Right cardiac atrium (tissue), 5 donors: ENCODE measurements at regions not wholly inside any gene's neighbourhood (a gene's known extent, or its start where the extent isn't known, plus 50 kb on each side); places are given as distances from the start of the nearest gene placed in this dataset.

Experiments
- ATAC-seq, 2 donors: fragments of 200-7000 bp; cut with Tn5 transposase; one replicate each; pipeline versions ENCODE4 v1.8.0 to v1.9.1; 2020; ENCODE audit warnings: moderate library complexity in 2 of 2, mild to moderate bottlenecking in 1 of 2
- DNase-seq, 3 donors: peaks; one replicate each; pipeline ENCODE4 v3.0.0-alpha.2; 2020
- H3K27ac ChIP-seq: one replicate; pipeline ENCODE4 v1.5.1; 2013; ENCODE audit warnings: mild to moderate bottlenecking, low read length, control low read depth, moderate library complexity
- H3K27me3 ChIP-seq: one replicate; pipeline ENCODE4 v1.6.1; 2013; ENCODE audit not compliant: control insufficient read depth, insufficient read depth
- H3K4me1 ChIP-seq: one replicate; pipeline ENCODE4 v1.6.1; 2013; ENCODE audit warnings: low read length; ENCODE audit not compliant: control insufficient read depth, insufficient read depth
- H3K4me3 ChIP-seq: one replicate; pipeline ENCODE4 v1.5.1; 2013; ENCODE audit warnings: low read length, control low read depth
- H3K9me3 ChIP-seq: one replicate; pipeline ENCODE4 v1.6.1; 2013; ENCODE audit warnings: low read length; ENCODE audit not compliant: control insufficient read depth
- WGBS: extraction: QIAGEN DNeasy Blood & Tissue Kit; methylation state at CpG from one replicate; pipeline ENCODE4 v1.1.7; 2013; 5-methylcytosine and 5-hydroxymethylcytosine counted together
- intact Hi-C, 4 donors: fragments of 100-400 bp; cut with DNase I; formaldehyde crosslinking; loops; one replicate each; pipeline versions ENCODE4 v1.11.0 to v1.14.0; 2022 to 2023
- donor health status: healthy with polysubstance abuse.
- donor health status: DM: no; HTN: yes; CAD: no.
- donor health status: DM: no; HTN: no; CAD: no.
- donor health status: DM: no; HTN: yes; CAD: no; lungs with severe emphysema.
- donor health status: DM: yes; HTN: yes; CAD: no.

DNA sequence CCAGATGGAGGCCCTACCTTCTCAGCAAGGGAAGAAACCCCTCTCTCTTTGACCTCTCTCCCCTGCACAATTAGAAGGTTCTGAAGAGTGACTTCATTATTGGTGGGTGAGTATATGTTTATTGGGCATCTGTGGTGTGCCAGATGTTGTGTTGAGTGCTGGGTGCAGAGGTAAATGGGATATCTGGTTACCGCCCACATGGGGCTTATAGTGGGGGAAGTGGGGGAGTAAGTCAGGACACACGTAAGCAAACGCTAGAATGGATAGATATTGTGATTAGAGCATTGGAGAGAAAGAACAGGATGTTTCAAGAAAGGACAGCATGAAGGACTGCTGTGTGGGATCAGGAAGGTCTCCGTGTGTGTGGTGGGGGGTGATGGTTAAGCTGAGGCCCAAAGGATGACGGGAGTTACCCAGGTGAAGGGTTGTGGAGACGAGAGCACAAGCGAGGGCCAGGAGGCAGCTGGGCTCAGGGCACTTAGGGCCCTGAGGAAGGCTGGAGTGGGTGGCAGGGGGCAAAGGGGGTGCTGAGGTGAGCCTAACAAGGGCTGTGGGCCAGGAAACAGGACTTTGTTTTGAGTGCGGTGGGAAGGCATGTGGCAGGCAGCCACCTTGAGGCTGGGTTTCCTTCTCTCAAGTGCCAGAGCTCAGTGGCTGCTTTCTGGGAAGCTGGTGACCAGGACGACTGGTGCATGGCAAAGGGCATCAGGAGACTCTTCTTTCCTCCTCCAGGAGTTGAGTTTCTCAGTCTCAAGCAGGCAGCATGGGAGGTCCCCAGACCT lies 299.9 kb downstream of the RPS24 start:
- Histone ChIP-seq H3K27me3 (no peaks in the 10 kb centered on the region), H3K27ac (no peak overlapping the region), H3K9me3 (no peaks in the 10 kb centered on the region), H3K4me1 (peaks cover 6% of the 10 kb centered on the region), H3K4me3 (no peak overlapping the region)
- ATAC-seq, result no peak
- WGBS, result 91% methylated on average over 9 of the region's 9 CpGs
- intact Hi-C loops, result no loop called here
- no peak for DNase-seq

DNA sequence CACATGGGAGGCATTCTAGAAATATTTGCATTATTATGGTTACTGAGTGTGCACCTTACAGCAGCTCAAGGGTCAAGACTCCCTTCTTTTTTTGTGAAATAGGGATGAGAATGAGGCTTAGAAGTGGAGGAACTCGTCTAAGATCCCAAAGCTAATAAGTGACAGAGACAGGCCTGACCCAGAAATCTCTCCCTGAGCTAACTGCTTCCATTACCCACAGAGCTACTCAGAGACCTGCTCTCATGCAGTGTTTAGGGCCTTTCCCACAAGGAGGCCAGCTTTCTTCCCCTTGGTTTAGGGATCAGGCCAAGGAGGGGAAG lies 301.7 kb downstream of the RPS24 start:
- WGBS, result 59% methylated on average over 1 of the region's 1 CpG
- peaks cover 6% of the 10 kb centered on the region for H3K4me1 ChIP-seq
- no peak overlapping the region for H3K27ac ChIP-seq
- H3K27me3 ChIP-seq, result no peaks in the 10 kb centered on the region
- DNase-seq (no peak), ATAC-seq (no peak)
- no peaks in the 10 kb centered on the region for H3K9me3 ChIP-seq
- intact Hi-C loops, result no loop called here
- H3K4me3 ChIP-seq, result no peak overlapping the region

DNA sequence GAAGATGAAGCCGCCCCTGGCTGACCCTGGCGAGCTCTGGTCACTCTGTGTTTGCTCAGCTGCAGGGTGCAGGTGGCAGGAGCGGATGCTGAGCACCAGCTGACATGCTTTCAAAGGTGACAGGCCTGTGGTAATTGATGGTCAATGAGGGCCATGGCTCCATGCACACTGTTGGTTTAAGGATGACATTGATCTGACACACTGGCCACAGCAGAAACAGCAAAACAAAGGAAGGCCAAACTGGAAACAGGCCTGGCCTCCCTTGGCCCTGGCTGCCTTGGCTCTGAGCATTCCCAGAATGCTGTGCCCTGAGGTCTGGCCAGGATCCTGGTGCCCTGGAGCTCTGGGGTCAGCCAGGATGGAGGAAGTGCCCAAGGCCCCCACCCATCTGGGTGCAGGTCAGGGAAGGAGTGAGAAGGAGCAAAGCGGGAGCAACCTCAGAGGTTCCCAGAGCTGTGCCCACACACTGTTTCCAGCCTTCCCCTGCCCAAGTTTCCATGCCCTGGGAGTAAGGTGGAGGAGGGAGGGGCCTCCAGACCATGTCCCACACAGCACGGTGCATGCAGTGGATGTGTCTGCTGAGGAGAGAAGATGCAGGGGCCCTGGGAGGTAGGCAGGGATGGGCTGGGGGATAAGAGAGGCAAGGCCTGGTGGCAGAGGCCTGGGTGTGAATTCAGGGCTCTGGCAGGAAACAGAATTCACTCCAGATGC lies 302.2 kb downstream of the RPS24 start:
- Histone ChIP-seq H3K27ac (no peak overlapping the region), H3K27me3 (no peaks in the 10 kb centered on the region), H3K4me1 (peaks cover 6% of the 10 kb centered on the region), H3K4me3 (no peak overlapping the region), H3K9me3 (no peaks in the 10 kb centered on the region)
- ATAC-seq (peak; percentile 70 to 80), DNase-seq (peak; percentile 46 to 88 (median 85))
- WGBS, result 58% methylated on average over 5 of the region's 5 CpGs
- intact Hi-C loops, result no loop called here

DNA sequence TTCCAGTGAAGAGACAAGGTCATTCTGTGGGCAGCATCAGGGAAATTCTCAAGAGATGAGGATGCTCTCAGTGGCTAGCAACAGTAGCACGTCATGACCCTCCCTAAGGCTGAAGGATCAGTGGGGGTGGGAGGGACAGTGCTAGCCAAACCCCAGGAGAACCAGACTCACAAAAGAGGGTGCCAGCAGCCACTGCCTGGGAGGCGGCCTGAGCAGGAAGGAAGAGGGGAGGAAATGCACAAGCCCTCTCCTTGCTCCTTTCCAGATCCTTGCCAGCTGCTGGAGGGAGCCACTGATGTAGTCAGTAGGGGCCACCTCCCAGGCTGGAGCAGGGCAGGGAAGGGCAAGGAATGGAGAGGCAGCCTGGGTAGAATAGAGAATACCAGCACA lies 302.7 kb downstream of the RPS24 start:
- H3K27me3 ChIP-seq, result no peaks in the 10 kb centered on the region
- no peaks in the 10 kb centered on the region for H3K9me3 ChIP-seq
- intact Hi-C loops, result no loop called here
- peaks cover 6% of the 10 kb centered on the region for H3K4me1 ChIP-seq
- H3K4me3 ChIP-seq, result no peak overlapping the region
- 38% methylated on average over 2 of the region's 2 CpGs for WGBS
- H3K27ac ChIP-seq, result no peak overlapping the region
- DNase-seq (no peak), ATAC-seq (peak; percentile 13 to 32)

DNA sequence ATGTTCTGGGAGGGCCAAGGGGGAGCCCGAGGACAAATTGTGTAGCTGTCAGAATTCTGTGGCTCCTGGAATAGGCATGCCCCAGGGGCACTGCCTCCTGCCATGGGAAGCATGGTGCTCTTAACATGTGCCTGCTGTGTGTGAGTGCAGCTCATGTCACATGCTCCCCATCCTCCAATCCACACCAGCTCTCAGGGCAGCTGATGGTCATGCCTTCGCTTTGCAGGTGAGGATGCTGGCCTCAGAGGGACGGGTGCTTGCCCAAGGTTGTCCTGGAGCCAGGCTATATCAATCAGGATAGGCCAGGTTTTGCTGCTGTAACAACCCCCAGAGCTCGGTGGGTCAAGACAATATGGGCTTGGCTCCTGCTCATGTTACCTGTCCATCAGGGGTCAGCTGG lies 303.4 kb downstream of the RPS24 start:
- intact Hi-C loops, result no loop called here
- ATAC-seq (no peak), DNase-seq (no peak)
- Histone ChIP-seq H3K4me3 (no peak overlapping the region), H3K9me3 (no peaks in the 10 kb centered on the region), H3K27me3 (no peaks in the 10 kb centered on the region), H3K4me1 (peaks cover 6% of the 10 kb centered on the region), H3K27ac (no peak overlapping the region)
- WGBS, result 69% methylated on average over 4 of the region's 4 CpGs

DNA sequence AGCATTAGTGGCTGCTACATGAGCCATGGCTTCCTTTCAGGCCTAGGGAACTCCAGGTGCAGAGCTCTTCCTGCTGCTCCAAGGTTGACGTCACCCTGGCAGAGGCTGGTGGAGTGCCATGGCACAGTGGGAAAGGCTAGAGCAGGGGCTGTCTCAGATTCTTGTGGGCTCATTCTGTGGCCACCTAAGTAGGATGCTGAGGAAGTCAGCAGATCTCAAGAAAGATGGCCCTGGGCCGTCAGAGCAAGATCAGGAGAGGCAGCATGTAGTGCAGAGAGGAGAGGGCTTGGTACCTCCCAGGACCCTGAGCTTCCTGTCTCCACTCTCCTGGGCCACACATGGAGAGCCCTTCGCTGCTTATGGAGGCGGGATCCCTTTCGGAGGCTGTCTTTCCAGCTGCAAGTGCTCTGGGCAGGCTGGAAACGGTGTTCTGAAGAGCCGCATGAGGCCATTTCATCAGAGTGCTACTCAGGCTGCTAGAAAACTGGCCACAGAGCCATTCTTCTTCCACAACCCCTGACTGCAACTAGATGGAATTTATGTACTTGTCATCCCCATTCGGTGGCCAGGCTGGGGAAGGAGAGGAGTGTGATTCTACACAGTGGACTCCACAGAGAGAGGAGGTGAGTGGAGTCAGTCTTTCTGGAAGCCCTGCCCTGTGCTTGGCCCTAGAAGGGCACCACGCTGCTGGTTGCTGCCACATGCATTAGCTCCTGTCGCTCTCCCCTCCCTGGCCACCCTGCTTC lies 304.2 kb downstream of the RPS24 start:
- no peak for DNase-seq
- WGBS, result 78% methylated on average over 10 of the region's 10 CpGs
- H3K27ac ChIP-seq, result no peak overlapping the region

DNA sequence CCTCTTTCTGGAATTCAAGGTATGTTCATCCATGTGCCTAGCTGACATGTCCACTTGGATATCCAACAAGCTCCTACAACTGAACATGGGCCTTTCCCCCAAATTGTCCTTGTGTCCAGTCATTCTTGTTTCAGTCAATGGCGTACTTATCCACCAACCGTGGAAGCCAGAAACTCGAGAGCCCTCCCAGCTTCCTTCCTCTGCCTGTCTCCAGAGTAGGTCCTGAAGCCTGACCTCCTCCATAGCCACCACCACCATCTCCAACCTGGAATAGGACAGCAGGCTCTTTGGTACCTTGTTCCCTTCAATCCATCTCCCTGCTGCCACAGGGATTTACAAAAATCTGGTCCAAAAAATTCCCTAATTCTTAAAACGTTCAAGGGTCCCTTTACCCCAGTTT lies 305.1 kb downstream of the RPS24 start:
- Histone ChIP-seq H3K27ac (no peak overlapping the region), H3K4me1 (peaks cover 6% of the 10 kb centered on the region), H3K4me3 (no peak overlapping the region), H3K9me3 (no peaks in the 10 kb centered on the region), H3K27me3 (no peaks in the 10 kb centered on the region)
- DNase-seq, result no peak
- intact Hi-C loops, result no loop called here
- no peak for ATAC-seq
- WGBS, result 90% methylated on average over 4 of the region's 4 CpGs

More for the DNA sequence above, 304.2 kb downstream of the RPS24 start:
- H3K9me3 ChIP-seq, result no peaks in the 10 kb centered on the region
- intact Hi-C loops, result no loop called here
- H3K27me3 ChIP-seq, result no peaks in the 10 kb centered on the region
- ATAC-seq, result no peak
- H3K4me1 ChIP-seq, result peaks cover 6% of the 10 kb centered on the region
- H3K4me3 ChIP-seq, result no peak overlapping the region

- no peak for DNase-seq
- intact Hi-C loops, result no loop called here
- H3K27me3 ChIP-seq, result no peaks in the 10 kb centered on the region
Measured at GRCh38 chr10:78339251-78339650, 305.6 kb downstream of the RPS24 start.

GRCh38 chr10:78341953-78342614 lies 308.4 kb downstream of the RPS24 start:
- Histone ChIP-seq H3K27ac (no peak overlapping the region), H3K27me3 (no peaks in the 10 kb centered on the region), H3K4me3 (no peak overlapping the region), H3K4me1 (no peaks in the 10 kb centered on the region), H3K9me3 (no peaks in the 10 kb centered on the region)
- no peak for ATAC-seq
- 90% methylated on average over 8 of the region's 8 CpGs for WGBS
- intact Hi-C loops, result no loop called here
- no peak for DNase-seq

More at GRCh38 chr10:78339251-78339650, 305.6 kb downstream of the RPS24 start:
- H3K9me3 ChIP-seq, result no peaks in the 10 kb centered on the region
- no peak overlapping the region for H3K27ac ChIP-seq
- no peak for ATAC-seq
- 31% methylated on average over 4 of the region's 4 CpGs for WGBS
- H3K4me3 ChIP-seq, result no peak overlapping the region
- H3K4me1 ChIP-seq, result peaks cover 6% of the 10 kb centered on the region

GRCh38 chr10:78342827-78343653 lies 309.4 kb downstream of the RPS24 start:
- Histone ChIP-seq H3K27me3 (no peaks in the 10 kb centered on the region), H3K9me3 (no peaks in the 10 kb centered on the region), H3K4me1 (no peaks in the 10 kb centered on the region), H3K4me3 (no peak overlapping the region), H3K27ac (no peak overlapping the region)
- DNase-seq (no peak), ATAC-seq (no peak)
- intact Hi-C loops, result no loop called here
- WGBS, result 69% methylated on average over 11 of the region's 11 CpGs
